MV-4-11 (cell line): ENCODE measurements at regions not wholly inside any gene's neighbourhood (a gene's known extent, or its start where the extent isn't known, plus 50 kb on each side); places are given as distances from the start of the nearest gene placed in this dataset.
"Not testable (repeated sequence)": the region's sequence is repeated elsewhere in the genome, so short reads cannot be mapped to it uniquely, and the experiment has no call there.

Experiments
- DNase-seq: peaks from one replicate; lab custom pipeline; 2025; lab: John Stamatoyannopoulos, UW

DNA sequence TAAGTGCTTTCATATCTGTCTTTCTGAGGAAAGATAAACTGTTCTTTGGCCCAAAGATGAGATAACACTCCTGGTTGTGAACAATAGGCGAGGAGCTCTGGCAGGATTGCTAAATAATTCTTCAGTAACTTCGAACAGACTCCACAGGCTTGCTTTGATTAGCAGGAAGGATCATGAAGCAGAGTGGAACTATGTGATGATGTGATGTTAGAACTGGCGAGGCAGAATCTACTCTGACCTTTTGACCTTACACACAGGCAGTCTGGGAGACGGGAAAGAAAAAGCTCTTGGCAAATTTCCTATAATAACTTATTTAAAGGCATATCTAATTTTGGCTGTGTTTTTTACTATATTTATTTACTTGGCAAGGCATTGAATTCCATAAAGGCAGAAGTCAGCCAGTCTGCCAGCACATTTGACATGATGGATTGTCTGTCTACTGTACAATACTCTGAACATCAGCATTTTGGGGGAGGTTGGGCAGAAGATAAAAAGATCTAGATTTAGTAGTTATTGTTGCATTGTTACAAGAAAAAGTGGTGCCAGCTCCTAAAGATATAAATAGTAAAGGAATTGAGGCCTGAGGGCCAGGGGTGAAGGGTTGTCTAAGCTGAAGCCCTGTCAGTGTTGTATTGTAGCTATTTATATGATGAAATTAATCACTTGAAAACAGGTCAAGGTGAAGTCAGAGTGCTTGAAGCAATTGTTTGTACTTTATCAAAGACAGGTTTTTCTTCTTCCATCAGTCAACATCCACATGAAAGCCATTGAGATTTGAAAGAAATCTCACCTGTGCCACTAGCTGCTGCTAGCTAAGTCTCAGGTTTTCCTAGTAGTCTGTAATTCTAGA, 708.8 kb downstream of the LTN1 start:
- DNase-seq: no peak

DNA sequence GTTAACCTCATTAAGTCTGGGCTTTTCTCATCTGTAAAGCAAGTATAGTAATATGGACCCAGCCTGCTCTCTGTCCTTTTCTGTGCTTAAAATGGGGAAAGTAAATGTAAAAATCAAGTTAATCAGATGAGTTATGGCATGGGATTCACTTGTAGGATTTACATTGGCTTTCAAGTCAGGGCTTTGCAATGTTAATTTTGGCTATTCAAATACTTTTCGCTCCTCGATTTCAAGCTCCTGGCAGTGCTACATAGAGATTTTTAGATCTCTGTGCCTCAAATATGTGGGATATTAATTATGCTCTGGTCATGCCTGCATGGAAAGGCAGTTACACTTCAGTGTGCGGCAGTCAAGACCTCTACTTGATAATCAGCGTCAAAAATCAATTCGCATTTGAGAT, 709.8 kb downstream of the LTN1 start:
- DNase-seq: no peak

DNA sequence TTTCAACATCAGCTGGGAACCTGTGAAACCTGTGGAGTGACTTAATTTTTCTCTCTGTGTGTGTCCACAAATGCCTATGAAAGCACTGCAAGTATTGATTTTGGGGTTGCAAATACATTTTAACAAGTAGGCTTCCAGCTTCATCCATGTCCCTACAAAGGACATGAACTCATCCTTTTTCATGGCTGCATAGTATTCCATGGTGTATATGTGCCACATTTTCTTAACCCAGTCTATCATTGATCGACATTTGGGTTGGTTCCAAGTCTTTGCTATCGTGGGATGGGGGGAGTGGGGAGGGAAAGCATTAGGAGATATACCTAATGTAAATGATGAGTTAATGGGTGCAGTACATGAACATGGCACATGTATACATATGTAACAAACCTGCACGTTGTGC, 711.3 kb downstream of the LTN1 start:
- not testable (repeated sequence) for DNase-seq

DNA sequence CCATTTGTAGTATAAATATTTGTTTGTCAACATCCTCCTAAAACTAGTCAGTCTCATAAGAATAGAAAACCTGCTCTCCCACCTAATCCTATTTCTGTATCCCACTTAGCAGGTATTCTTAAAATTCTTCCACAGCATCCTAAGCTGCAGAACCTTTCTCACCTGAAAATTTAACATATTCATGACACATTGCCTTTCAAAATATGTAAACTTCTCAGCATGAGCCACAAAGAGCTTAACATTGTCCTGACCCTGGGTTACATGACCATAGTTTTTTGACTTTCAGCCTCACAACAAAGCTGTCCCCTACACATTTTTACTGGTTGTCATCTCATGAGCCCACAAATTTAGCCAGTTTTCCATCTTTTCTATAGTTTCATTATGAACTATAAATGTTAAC, 712.1 kb downstream of the LTN1 start:
- no peak for DNase-seq

DNA sequence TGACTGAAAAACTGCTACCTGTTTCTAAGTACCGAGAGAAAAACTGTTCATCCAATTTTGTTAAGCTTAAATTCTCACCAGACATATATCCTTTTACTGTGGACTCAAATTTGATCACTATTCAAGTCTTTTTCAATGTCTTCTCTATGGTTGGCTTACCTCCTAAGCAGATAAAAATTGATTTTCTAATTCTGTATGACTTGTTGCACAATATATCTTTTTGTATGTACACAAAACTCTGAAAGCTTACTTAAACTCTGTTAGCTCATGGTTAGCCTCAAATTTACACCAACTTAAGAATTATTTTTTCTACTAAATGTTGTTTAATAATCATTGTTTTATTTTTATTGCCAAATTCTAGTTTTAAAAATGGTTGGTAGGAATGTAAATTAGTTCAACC, 715.4 kb downstream of the LTN1 start:
- DNase-seq: no peak

DNA sequence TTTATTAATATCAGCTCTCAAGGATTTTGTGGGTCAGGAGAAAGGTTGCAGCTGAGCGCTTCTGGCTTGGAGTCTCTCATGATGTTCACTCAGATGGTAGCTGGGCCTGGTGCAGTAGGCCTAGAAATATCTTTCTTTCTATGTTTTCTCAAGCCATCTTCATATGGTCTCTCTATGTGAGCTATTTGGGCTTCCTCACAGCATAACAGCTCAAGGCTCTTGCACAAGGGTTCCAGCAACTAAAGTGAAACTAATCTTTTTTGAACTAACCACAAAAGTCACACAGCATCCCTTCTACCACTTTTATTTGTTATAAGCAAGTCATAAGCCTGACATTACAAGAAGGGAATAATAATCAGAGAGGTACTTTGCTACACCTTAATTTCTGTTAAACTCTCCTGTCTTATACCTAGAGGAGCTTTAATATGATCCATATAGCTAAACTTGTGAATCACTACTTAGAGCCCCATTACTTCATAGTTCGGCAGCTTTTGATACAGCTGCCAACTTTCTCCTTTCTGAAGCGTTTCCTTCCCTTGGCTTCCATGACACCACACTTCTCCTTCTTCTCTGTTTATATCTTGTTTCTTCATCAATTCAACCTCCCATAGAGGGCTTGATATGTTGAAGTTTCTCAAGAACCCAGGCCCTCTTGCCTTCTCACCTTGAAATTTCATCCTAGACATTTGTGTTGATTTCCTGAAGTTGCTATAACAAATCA, 720.2 kb downstream of the LTN1 start:
- peak; percentile 49 for DNase-seq

DNA sequence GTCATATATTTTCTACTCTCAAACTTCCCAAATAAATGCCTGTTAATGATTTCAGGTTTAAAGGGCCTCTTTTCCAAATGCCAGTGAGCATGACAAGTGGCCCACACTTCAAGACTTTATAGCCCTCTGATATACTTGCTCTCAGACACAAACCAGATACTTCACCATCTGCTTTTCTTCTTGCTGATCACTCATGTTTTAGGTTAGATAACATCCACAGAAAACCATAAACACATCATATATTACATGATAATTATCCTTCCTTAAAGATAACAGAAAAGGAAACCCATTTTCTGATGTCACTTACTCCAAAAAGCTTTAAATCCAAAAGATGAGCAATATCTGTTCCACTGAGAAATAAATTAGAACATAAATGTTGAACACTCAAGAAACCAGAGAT, 723.5 kb downstream of the LTN1 start:
- DNase-seq: no peak

DNA sequence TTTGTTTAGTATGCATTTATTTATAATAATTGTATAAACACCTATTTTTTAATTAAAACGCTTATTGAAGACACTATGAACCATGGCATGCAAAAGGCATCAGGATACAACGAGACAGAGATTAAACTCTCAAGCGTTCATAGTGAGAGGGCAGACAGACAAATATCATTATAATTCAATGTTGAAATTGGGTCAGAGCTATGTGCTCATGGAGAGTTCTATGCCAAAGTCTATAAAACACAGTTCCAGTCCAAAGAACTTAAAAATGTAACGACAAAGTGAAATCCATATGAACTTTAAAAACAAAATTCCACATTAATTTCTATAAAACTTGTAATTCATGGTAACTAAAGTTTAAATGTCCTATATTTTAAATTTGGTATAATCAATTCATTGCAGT, 724.0 kb downstream of the LTN1 start:
- no peak for DNase-seq

DNA sequence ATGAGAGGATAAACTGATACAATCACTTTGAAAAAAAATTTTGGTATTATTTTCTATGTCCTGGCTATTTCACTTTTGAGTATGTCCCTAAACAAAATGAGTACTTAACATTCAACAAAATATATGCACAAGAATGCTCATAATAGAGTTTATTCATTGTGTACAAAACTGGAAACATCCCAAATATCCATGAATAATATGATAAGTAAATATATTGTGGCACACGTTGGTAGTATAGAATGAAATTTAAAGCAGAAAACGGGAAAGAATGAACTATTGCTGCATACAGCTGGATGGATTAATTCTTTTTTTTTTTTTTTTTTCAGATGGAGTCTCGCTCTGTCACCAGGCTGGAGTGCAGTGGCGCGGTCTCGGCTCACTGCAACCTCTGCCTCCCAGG, 725.2 kb downstream of the LTN1 start:
- no peak for DNase-seq

DNA sequence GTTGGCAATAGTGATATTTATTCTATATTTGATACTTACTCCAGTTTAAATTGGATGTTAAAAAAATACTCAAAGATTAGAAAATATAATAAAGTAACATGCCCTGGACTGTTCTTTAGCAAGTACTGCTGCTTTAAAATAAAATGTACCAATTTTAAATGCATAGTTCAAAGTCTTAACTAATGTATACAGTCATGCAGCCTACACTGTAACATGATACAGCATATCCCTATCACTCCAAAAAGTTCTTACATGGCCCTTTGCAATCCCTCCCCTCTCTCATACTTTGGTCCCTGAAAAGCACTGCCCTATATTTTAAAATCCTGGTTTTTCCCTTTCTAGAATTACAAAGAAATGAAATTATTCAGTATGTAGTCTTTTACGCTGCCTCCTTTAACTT, 726.6 kb downstream of the LTN1 start:
- DNase-seq: no peak

DNA sequence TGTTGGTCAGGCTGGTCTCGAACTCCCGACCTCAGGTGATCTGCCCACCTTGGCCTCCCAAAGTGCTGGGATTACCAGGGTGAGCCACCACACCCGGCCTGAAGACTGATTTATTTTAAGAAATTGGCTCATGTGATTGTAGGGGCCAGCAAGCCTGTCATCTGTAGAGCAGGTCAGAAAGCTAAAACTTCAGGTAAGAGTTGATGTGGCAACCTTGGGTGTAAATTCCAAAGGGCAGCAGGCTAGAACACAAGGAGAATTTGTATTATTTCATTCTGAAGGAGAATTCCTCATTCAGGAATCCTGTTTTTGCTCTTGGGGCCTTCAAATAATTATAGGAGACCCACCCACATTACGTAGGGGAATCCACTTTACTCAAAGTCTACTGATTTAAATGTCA, 728.7 kb downstream of the LTN1 start:
- DNase-seq: no peak

DNA sequence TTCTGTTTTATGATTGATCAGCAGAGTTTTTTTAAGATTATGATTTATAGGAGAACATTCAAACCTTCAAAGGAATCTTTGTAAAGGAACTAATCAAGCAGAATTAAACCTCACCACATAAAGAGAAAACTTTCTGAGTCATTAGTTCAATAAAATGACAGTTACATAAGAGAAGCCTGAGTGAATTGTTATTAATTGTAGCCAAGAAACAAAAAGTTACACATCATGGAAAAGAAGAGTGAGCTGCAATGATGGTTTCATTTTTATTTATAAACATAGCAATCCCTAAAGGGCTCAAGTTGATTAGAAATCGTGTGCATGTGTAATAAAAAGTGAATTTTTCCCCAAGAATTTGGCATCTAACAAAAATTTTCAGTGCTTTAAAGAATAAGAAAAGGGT, 731.4 kb downstream of the LTN1 start:
- DNase-seq: no peak

DNA sequence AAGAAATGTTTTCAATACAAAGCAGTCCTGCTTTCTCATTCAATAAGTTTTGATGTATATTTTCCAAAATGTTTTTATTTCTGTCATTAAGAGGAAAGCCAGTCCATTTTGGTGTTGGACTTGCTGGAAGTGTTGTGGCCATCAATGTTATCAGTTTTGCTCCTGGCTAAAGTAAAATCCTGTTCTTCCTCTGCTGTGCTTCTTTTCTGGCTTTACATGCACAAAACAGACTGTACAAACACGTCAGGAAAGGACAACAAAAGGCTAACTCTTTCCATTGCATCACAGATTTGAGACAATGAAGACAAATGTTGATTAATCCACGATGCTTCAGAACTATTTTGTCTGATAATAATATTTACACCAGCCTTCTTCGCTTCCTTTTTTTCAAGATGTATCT, 735.4 kb downstream of the LTN1 start:
- no peak for DNase-seq

DNA sequence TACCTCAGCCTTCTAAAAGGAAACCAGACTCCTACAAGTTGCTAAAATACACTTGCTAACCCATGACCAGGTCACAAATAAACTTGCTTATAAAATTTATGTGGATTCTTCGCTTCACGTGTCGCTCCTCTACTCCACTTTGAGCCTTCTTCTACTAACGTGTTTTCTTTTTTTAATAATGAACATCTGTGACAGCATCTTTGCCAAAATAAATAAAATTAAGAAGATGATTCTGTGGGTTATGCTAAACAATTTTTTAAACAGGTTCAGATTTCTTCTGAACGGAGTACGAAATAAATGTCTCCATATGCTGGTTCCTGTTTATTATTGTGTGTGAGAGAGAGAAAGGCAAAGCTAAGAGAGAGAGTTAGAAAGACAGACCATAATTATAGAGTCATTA, 735.8 kb downstream of the LTN1 start:
- DNase-seq: no peak

DNA sequence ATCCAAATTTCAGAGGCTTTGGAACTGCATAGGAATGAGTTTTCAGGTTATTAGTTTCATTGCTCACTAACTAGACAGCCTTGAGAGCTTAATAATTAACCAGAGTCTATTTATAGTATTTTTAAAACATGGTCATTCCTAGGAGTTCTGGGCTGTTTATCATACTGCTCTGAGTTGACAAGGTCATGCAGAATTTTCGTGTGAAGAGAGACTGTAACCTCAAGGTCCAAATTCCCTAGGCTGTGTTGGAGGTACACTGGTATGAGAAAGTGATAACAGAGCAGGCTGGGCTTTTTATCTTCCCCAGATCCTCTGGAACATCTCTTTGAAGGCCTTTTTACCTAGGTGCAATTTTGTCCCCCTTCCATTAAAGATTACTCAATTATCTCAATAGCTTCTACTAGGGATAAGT, 736.3 kb downstream of the LTN1 start:
- no peak for DNase-seq

DNA sequence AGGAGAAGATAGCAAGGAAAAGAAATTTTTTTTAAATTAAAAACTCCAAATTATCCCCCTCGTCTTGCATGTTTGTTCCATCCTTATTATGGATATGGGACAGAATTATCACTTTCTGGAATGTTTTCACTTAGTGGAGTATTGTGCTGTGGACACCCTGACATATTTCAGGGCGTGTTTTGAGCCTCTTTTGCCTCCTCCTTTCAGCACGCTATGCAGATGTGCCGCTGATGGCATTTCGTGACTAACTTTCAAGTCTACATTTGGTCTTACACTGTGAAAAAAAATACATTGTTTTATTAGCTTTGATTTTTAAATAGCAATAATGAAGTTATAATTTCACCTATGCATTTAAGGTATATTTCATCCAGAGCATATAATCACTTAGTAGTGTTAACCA, 738.7 kb downstream of the LTN1 start:
- no peak for DNase-seq

DNA sequence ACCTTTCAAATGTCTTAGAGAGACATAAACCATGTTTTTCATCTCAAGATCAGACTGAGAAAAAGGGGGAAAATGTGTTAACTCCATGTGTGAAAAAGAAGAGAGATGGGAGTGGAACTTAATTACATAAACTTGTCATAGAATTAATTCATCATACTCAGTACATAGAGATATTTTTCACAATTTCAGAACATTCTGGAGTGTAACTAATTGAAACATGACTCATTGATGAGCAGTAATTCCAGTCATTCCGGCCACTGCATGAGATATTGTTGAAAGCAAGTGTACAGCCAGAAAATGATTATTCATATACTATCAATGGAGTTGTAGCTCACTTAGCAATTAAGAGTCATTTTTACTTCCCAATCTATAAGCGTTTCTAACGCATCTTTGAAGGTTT, 739.3 kb downstream of the LTN1 start:
- no peak for DNase-seq

DNA sequence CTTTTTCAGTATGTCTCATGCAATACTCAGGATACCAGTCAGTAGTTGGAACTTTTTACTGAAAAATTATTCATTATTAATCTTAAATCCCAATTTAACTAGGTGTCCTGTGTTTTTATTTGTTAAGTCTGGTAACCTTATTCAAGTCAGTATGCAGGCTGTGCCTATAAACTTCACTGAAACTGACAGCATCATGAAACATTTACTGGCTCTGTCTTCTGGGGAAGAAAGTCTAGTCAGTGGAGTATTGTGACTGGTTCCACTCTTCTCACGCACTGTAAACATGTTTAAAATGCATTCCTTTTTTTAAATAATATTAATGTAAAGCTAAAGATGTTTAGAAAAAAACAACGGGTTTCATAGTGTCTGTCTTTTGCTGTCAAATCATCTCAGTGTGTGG, 739.7 kb downstream of the LTN1 start:
- no peak for DNase-seq

DNA sequence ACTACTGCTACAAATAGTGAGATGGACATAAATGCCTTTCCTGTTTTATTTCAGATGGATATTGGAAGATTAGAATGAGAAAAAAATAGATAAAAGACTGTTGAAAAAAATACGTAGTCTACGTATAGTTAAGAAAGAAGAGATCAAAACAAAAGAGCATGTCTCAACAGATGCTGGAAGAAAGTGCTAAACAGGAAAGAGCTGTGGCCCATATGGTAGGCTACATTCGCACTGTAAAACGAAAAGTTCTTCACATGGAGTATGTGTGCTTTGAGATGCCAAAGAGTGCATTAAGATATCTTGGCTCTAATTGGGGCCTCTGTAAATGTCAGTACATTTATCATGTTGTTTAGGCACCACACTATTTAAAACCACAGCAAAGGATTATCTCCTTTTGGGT, 741.7 kb downstream of the LTN1 start:
- no peak for DNase-seq

DNA sequence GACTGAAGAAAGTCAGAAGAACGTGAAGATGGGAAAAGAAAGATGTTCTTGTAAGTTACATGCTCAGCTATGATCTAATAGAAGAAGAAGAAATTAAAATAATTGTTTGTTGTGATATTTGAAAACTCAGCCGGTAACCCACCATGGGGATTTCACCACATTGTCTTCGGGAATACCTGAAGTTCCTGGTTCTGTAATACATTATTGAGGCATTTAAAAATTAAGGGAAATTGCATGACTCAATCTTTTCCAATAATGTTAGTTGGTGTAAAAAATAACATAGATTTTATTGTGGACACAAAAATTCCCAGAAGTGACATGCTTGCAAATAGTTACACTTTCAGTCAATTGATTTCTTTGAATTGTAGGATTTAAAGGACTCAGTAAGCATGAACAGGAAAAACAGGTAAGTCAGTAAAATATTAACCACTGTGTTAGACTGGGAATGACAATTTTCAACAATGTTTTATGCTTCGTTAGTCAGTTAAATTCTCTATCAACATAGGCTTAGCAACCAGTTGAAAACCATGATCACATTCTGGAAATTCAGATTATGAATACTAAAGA, 745.1 kb downstream of the LTN1 start:
- no peak for DNase-seq

DNA sequence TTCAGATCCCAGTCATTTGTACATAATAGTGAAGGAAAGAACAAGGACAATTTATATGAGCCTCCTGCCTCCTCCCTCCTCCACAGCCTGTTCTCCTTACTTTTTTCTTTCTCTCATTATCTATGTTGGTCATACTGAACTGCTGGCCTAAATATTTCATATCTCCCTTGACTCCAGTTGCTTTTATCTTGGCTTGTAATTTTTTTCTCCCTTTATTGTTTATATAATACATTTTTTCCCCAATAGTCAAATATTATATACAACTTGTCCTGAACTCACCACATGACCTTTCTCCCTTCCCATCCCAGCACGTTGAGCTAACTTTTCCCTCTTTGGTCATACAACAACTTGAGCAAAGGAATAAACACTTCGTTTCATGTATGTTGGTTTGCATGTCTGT, 752.1 kb downstream of the LTN1 start:
- DNase-seq: no peak

DNA sequence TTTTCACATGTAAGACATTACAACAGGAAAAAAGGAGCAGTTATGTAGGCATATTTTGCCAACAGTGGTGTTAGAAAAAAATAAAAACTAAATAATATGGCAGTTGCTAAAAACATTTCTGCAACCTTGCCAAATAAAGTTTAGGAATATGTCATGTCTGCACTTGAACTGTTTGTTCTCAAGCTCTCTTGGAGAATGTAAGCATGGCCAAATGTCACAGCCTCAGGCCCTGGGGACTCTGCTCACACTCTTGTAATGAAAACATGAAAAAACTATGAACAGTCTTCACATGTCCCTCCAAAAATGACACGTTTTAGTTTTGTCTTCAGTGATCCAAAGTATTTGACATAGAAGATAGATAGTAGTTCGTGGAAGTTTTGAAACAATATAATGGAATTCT, 753.3 kb downstream of the LTN1 start:
- no peak for DNase-seq

DNA sequence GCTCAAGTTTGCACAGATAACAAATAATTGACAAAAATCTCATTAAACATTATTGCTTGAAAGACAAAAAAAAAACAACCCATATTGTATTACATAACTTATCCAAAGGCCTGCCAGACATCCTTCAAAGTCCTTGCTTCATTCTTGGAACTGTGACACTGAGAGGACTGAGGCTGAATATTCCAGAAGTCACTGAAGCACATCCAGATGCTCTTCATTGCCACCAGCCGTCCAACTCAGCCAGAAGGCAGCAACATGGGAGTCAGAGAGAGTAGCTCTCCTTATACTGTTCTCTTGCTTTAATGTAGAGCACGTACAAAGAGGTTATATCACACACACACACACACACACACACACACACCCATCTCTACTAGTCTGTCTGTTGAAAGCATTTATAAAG, 755.0 kb downstream of the LTN1 start:
- DNase-seq: no peak
